ENCODE measurements at regions not wholly inside any gene's neighbourhood (a gene's known extent, or its start where the extent isn't known, plus 50 kb on each side); places are given as distances from the start of the nearest gene placed in this dataset.

- DNase-seq (ENCODE audit: low read depth) = no peak
Observed at GRCh38 chr2:215851696-215852095, 161.7 kb downstream of the MREG start.

DNA sequence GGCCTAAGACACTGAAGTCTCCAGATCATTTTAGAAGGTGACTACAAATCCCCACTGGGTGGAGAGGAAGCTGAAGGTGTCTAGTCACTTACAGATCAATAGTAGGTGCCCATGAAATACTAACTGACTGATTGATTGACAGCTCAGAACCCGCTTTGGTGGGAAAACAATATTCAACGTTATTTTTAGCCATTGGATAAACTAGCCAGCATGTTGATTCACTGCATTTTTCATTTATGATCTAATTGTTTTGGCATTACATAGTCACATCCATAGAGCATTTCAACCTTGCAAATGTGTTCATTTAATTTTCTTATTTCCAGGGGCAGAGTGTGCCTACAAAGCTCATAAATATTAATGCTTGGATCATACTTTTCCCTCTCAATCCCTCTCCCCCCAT, 162.3 kb downstream of the MREG start:
- H3K4me3 ChIP-seq (ENCODE audit: control insufficient read depth, low read depth, low read length) = no peak overlapping the region

More at GRCh38 chr2:215851696-215852095, 161.7 kb downstream of the MREG start:
- TF ChIP-seq, protein P1, sequence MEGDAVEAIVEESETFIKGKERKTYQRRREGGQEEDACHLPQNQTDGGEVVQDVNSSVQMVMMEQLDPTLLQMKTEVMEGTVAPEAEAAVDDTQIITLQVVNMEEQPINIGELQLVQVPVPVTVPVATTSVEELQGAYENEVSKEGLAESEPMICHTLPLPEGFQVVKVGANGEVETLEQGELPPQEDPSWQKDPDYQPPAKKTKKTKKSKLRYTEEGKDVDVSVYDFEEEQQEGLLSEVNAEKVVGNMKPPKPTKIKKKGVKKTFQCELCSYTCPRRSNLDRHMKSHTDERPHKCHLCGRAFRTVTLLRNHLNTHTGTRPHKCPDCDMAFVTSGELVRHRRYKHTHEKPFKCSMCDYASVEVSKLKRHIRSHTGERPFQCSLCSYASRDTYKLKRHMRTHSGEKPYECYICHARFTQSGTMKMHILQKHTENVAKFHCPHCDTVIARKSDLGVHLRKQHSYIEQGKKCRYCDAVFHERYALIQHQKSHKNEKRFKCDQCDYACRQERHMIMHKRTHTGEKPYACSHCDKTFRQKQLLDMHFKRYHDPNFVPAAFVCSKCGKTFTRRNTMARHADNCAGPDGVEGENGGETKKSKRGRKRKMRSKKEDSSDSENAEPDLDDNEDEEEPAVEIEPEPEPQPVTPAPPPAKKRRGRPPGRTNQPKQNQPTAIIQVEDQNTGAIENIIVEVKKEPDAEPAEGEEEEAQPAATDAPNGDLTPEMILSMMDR (IDR thresholded peaks at IDR 0.05; ENCODE audit: control insufficient read depth, insufficient read depth, low read depth, low read length, missing control alignments) = no peak
- H3K4me3 ChIP-seq (ENCODE audit: control insufficient read depth, low read depth, low read length) = no peak overlapping the region

GRCh38 chr2:215850380-215850779, 163.0 kb downstream of the MREG start:
- TF ChIP-seq, protein P1 (IDR thresholded peaks at IDR 0.05; ENCODE audit: control insufficient read depth, insufficient read depth, low read depth, low read length, missing control alignments) = no peak
- no peak for DNase-seq (ENCODE audit: low read depth)
- no peak overlapping the region for H3K4me3 ChIP-seq (ENCODE audit: control insufficient read depth, low read depth, low read length)

More for the DNA sequence above, 162.3 kb downstream of the MREG start:
- TF ChIP-seq, protein P1 (IDR thresholded peaks at IDR 0.05; ENCODE audit: control insufficient read depth, insufficient read depth, low read depth, low read length, missing control alignments) = no peak
- no peak for DNase-seq (ENCODE audit: low read depth)

DNA sequence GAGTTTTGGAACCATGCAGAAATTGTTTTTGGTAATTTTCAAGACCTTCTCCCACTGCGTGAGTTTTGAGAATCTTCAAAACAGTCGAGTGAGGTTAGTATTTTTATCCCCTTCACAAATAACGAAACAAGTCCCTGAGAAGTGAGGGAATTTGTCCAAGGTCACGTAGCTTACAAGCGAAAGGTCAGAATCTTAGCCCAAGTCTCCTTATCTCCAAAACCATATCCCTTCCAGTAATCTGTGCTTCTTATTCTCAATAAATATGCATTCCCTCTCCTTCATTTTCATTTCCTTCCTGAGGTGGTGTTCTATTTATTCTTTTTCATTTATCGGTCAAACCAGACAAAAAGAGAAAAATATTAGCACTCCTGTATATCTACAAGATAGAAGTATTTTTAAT, 163.6 kb downstream of the MREG start:
- DNase-seq (ENCODE audit: low read depth) = no peak
- H3K4me3 ChIP-seq (ENCODE audit: control insufficient read depth, low read depth, low read length) = no peak overlapping the region
- TF ChIP-seq, protein P1 (IDR thresholded peaks at IDR 0.05; ENCODE audit: control insufficient read depth, insufficient read depth, low read depth, low read length, missing control alignments) = no peak

- TF ChIP-seq, protein P1 (IDR thresholded peaks at IDR 0.05; ENCODE audit: control insufficient read depth, insufficient read depth, low read depth, low read length, missing control alignments) = no peak
- no peak overlapping the region for H3K4me3 ChIP-seq (ENCODE audit: control insufficient read depth, low read depth, low read length)
- DNase-seq (ENCODE audit: low read depth) = no peak
Observed at GRCh38 chr2:215848698-215849097, 164.7 kb downstream of the MREG start.

DNA sequence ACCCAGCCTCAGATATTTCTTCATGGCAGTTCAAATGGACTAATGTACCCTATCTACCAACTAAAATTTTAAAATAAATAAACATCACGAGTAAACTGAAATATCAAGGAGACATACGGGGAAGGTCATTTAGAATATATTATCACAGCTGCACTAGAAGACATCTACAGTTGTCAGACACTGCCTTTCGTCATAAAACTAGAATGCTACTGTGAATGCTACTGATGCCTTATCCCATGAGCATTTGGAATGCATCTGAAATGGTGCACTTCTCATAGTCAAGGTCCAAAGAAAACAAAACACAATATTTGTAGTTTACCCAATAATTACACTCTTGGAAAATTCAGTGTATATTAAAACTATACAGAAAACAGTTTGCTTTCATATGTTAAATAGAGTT, 165.2 kb downstream of the MREG start:
- DNase-seq (ENCODE audit: low read depth) = no peak
- TF ChIP-seq, protein P1 (IDR thresholded peaks at IDR 0.05; ENCODE audit: control insufficient read depth, insufficient read depth, low read depth, low read length, missing control alignments) = no peak
- no peak overlapping the region for H3K4me3 ChIP-seq (ENCODE audit: control insufficient read depth, low read depth, low read length)

- DNase-seq (ENCODE audit: low read depth) = no peak
- TF ChIP-seq, protein P1 (IDR thresholded peaks at IDR 0.05; ENCODE audit: control insufficient read depth, insufficient read depth, low read depth, low read length, missing control alignments) = no peak
- H3K4me3 ChIP-seq (ENCODE audit: control insufficient read depth, low read depth, low read length) = no peak overlapping the region
Observed at GRCh38 chr2:215847718-215848117, 165.6 kb downstream of the MREG start.
